ENCODE measurements at regions not wholly inside any gene's neighbourhood (a gene's known extent, or its start where the extent isn't known, plus 50 kb on each side); places are given as distances from the start of the nearest gene placed in this dataset.

- TF ChIP-seq CTCF (IDR thresholded peaks at IDR 0.05; ENCODE audit: insufficient read depth, low read length) (no peak), POLR2AphosphoS5 (IDR thresholded peaks at IDR 0.05; ENCODE audit: low read depth) (no peak), SPI1 (IDR thresholded peaks at IDR 0.05; ENCODE audit: borderline replicate concordance, low read depth) (no peak)
Observed at GRCh38 chr4:181819946-181820345, 423.3 kb upstream of the TENM3 start.

Data from HL-60 (cell line).